Lung (tissue), 11 donors: ENCODE measurements at regions not wholly inside any gene's neighbourhood (a gene's known extent, or its start where the extent isn't known, plus 50 kb on each side); places are given as distances from the start of the nearest gene placed in this dataset.

ENCODE experiments used
- ATAC-seq: fragments of 200-7000 bp; cut with Tn5 transposase; one replicate; pipeline ENCODE4 v1.9.1; 2020; ENCODE audit warnings: moderate number of reproducible peaks; ENCODE audit not compliant: insufficient read depth, low FRiP score
- DNase-seq, 3 donors: peaks; one replicate each; pipeline ENCODE4 v3.0.0-alpha.2; 2013 to 2017
- H3K27ac ChIP-seq, 2 donors: one replicate each; pipeline ENCODE4 v1.5.1; 2013; ENCODE audit warnings: mild to moderate bottlenecking in 2 of 2, moderate library complexity in 2 of 2, control low read depth in 1 of 2, inconsistent platforms in 1 of 2, low read depth in 1 of 2, low read length in 1 of 2
- H3K27me3 ChIP-seq, 3 donors: one replicate each; pipeline ENCODE4 v1.5.1; 2013; ENCODE audit warnings: low read length in 2 of 3; ENCODE audit not compliant: control insufficient read depth in 3 of 3, insufficient read depth in 3 of 3
- H3K36me3 ChIP-seq, 4 donors: one replicate each; pipeline ENCODE4 v1.5.1; 2013; ENCODE audit warnings: low read length in 4 of 4, mild to moderate bottlenecking in 1 of 4, moderate library complexity in 1 of 4; ENCODE audit not compliant: control insufficient read depth in 4 of 4, insufficient read depth in 4 of 4
- H3K4me1 ChIP-seq, 5 donors: one replicate each; pipeline ENCODE4 v1.5.1; 2013; ENCODE audit warnings: low read length in 5 of 5, mild to moderate bottlenecking in 2 of 5, moderate library complexity in 1 of 5; ENCODE audit not compliant: control insufficient read depth in 5 of 5, insufficient read depth in 5 of 5
- H3K4me3 ChIP-seq: one replicate; pipeline ENCODE4 v1.5.1; 2013; ENCODE audit warnings: mild to moderate bottlenecking, control low read depth, moderate library complexity
- H3K9ac ChIP-seq, 2 donors: one replicate each; pipeline ENCODE4 v1.5.1; 2013; ENCODE audit warnings: low read length in 2 of 2, control low read depth in 1 of 2; ENCODE audit not compliant: insufficient read depth in 1 of 2
- H3K9me3 ChIP-seq, 4 donors: one replicate each; pipeline ENCODE4 v1.5.1; 2013; ENCODE audit warnings: low read length in 3 of 4, mild to moderate bottlenecking in 1 of 4, moderate library complexity in 1 of 4; ENCODE audit not compliant: control insufficient read depth in 4 of 4, insufficient read depth in 3 of 4
- CTCF ChIP-seq: IDR thresholded peaks from 2 replicates; pipeline ENCODE4 v1.5.1; 2012; ENCODE audit warnings: mild to moderate bottlenecking; ENCODE audit errors: control extremely low read depth, extremely low read depth
- WGBS, 2 donors: extraction: QIAGEN DNeasy Blood & Tissue Kit; methylation state at CpG; one replicate each; pipeline ENCODE4 v1.1.7; 2013; 5-methylcytosine and 5-hydroxymethylcytosine counted together
- donor health status: control.
- donor health status: control.
- donor health status: Bipolar disorder and iron deficiency.
- donor health status: healthy.
- donor health status: DM: yes; HTN: yes; CAD: no.

- Histone ChIP-seq H3K9me3 (no peaks in the 10 kb centered on the region), H3K9ac (no peak overlapping the region), H3K4me3 (no peak overlapping the region), H3K27me3 (peaks cover 0 to 5% (median 0%) of the 10 kb centered on the region in 3 donors), H3K36me3 (no peaks in the 10 kb centered on the region), H3K4me1 (no peaks in the 10 kb centered on the region), H3K27ac (no peak overlapping the region)
- 87 to 95% methylated on average over 1 of the region's 1 CpG for WGBS, 2 donors
- ATAC-seq (no peak), DNase-seq (no peak)
- TF ChIP-seq CTCF: no peak
Measured at GRCh38 chr10:8230902-8231301, 176.4 kb downstream of the GATA3 start.

- Histone ChIP-seq H3K4me3 (no peak overlapping the region), H3K27me3 (peaks cover 0 to 5% (median 0%) of the 10 kb centered on the region in 3 donors), H3K4me1 (peaks cover 0 to 5% (median 0%) of the 10 kb centered on the region in 5 donors), H3K27ac (no peak overlapping the region), H3K9ac (no peak overlapping the region), H3K9me3 (no peaks in the 10 kb centered on the region), H3K36me3 (no peaks in the 10 kb centered on the region)
- DNase-seq (no peak), ATAC-seq (no peak)
- WGBS, 2 donors: 79 to 80% methylated on average over 3 of the region's 3 CpGs
- TF ChIP-seq CTCF: no peak
Measured at GRCh38 chr10:8233049-8233448, 178.6 kb downstream of the GATA3 start.

- Histone ChIP-seq H3K4me3 (no peak overlapping the region), H3K27ac (no peak overlapping the region), H3K9me3 (no peaks in the 10 kb centered on the region), H3K9ac (no peak overlapping the region), H3K27me3 (peaks cover 0 to 2% (median 0%) of the 10 kb centered on the region in 3 donors), H3K36me3 (no peaks in the 10 kb centered on the region), H3K4me1 (peaks cover 0 to 5% (median 0%) of the 10 kb centered on the region in 5 donors)
- ATAC-seq: no peak
- no peak for DNase-seq
- 86 to 89% methylated on average over 7 of the region's 7 CpGs for WGBS, 2 donors
- no peak for TF ChIP-seq CTCF
Measured at GRCh38 chr10:8233832-8234259, 179.4 kb downstream of the GATA3 start.
